ENCODE measurements at regions not wholly inside any gene's neighbourhood (a gene's known extent, or its start where the extent isn't known, plus 50 kb on each side); places are given as distances from the start of the nearest gene placed in this dataset.

DNA sequence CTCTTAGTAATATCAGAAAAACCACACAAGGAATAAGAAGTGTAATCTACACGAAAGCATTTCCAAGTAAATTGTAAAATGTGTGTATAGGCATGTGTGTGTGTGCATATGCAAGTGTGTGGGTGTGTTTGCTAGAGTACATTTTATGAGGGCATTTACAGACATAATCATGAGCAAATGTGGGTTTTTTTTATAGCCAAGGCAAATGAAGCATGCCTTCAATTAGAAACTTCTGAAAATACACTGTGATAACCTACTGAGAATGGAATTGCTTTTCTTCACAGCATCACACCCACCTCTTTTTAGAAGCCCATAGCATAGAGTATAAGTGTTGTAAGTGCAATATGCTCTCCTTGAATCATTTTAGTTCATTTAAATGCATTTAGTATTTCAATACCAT lies 1721.1 kb downstream of the GRIK2 start:
- TF ChIP-seq, protein P1, sequence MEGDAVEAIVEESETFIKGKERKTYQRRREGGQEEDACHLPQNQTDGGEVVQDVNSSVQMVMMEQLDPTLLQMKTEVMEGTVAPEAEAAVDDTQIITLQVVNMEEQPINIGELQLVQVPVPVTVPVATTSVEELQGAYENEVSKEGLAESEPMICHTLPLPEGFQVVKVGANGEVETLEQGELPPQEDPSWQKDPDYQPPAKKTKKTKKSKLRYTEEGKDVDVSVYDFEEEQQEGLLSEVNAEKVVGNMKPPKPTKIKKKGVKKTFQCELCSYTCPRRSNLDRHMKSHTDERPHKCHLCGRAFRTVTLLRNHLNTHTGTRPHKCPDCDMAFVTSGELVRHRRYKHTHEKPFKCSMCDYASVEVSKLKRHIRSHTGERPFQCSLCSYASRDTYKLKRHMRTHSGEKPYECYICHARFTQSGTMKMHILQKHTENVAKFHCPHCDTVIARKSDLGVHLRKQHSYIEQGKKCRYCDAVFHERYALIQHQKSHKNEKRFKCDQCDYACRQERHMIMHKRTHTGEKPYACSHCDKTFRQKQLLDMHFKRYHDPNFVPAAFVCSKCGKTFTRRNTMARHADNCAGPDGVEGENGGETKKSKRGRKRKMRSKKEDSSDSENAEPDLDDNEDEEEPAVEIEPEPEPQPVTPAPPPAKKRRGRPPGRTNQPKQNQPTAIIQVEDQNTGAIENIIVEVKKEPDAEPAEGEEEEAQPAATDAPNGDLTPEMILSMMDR (IDR thresholded peaks at IDR 0.05) = no peak
- no peak for TF ChIP-seq POLR2A (IDR thresholded peaks at IDR 0.05)
- no peak for TF ChIP-seq EP300 (IDR thresholded peaks at IDR 0.05; ENCODE audit: low read depth)
